ENCODE measurements at regions not wholly inside any gene's neighbourhood (a gene's known extent, or its start where the extent isn't known, plus 50 kb on each side); places are given as distances from the start of the nearest gene placed in this dataset.

DNA sequence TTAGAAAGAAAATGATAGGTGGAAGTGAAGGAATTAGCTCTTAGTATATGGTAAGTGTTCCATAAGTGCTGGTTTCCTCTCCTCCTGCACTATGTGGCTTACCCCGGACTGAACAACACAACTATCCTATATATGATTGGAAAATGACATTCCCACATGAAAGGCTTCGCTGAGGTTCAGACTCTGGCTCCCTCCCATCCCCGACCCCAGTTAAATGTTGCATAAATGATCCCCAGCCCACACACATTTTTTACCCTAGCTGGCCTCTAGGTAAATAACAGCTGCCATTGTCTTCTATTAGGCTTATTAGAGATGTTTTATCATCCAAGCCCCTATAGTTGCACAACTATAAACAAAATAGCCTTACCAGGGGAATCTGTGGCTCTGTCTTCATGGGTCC is 495.6 kb upstream of the CDH11 start:
- H3K4me1 ChIP-seq (ENCODE audit: control insufficient read depth, insufficient read depth, low read length): peaks cover 3% of the 10 kb centered on the region
- DNase-seq: no peak
- no peaks in the 10 kb centered on the region for H3K36me3 ChIP-seq (ENCODE audit: control insufficient read depth, insufficient read depth, low read length)
- no peak overlapping the region for H3K27ac ChIP-seq (ENCODE audit: low read length)
- WGBS (ENCODE audit: insufficient coverage): no CpG with 5 or more reads among the region's 3 CpGs
- no peaks in the 10 kb centered on the region for H3K9me3 ChIP-seq (replicated peaks; ENCODE audit: control insufficient read depth, low read depth, low read length)
- no peak overlapping the region for H3K4me3 ChIP-seq (ENCODE audit: low read length)
- peaks cover 7% of the 10 kb centered on the region for H3K27me3 ChIP-seq (ENCODE audit: control insufficient read depth, insufficient read depth, low read length)

DNA sequence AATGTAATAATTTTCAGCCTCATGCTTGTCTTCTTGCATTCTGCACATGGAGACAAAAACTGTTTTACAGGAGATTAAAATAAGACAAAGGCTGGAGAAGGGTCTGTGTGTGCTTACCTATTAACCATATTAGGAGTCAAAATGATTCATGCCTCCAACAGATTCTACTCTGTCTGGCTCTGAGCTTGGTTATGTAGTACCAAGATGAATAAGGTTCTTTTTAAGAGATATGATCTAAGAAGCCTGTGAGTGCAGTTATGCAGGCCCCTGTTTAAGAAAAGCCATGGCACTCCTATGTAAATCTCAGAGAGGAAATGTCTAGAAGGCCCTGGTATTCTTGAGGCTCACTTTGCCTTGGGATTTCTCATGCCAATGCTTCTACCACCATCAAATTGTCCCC is 486.6 kb upstream of the CDH11 start:
- no peak for DNase-seq
- Histone ChIP-seq H3K4me1 (ENCODE audit: control insufficient read depth, insufficient read depth, low read length) (no peaks in the 10 kb centered on the region), H3K27me3 (ENCODE audit: control insufficient read depth, insufficient read depth, low read length) (no peaks in the 10 kb centered on the region), H3K9me3 (replicated peaks; ENCODE audit: control insufficient read depth, low read depth, low read length) (no peaks in the 10 kb centered on the region), H3K4me3 (ENCODE audit: low read length) (no peak overlapping the region), H3K36me3 (ENCODE audit: control insufficient read depth, insufficient read depth, low read length) (no peaks in the 10 kb centered on the region), H3K27ac (ENCODE audit: low read length) (no peak overlapping the region)

- WGBS (ENCODE audit: insufficient coverage): no CpG with 5 or more reads among the region's 3 CpGs
- H3K4me1 ChIP-seq (ENCODE audit: control insufficient read depth, insufficient read depth, low read length): no peaks in the 10 kb centered on the region
- H3K27me3 ChIP-seq (ENCODE audit: control insufficient read depth, insufficient read depth, low read length): no peaks in the 10 kb centered on the region
- DNase-seq: no peak
- H3K27ac ChIP-seq (ENCODE audit: low read length): no peak overlapping the region
- no peaks in the 10 kb centered on the region for H3K36me3 ChIP-seq (ENCODE audit: control insufficient read depth, insufficient read depth, low read length)
- no peaks in the 10 kb centered on the region for H3K9me3 ChIP-seq (replicated peaks; ENCODE audit: control insufficient read depth, low read depth, low read length)
- no peak overlapping the region for H3K4me3 ChIP-seq (ENCODE audit: low read length)
Observed at GRCh38 chr16:65604771-65605170, 482.9 kb upstream of the CDH11 start.

DNA sequence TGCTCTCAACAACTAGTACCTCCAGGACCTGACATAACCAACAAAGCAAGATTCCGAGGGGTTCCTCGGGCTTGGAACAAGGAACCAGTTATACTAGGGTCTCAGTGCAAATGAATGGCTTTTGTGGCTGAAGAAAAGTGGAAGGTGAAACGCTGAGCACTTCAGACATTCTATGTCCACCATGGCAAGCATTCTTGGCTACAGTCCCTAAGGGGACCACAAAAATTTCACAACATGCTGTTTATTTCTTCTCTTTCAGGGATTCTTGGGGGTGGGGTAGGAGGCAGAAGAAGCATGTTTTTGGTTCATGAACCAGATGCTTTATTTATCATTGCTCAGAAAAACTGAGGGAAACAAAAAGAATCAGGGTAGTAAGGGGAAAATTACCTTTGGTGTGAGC is 479.9 kb upstream of the CDH11 start:
- no peaks in the 10 kb centered on the region for H3K27me3 ChIP-seq (ENCODE audit: control insufficient read depth, insufficient read depth, low read length)
- H3K4me1 ChIP-seq (ENCODE audit: control insufficient read depth, insufficient read depth, low read length): no peaks in the 10 kb centered on the region
- DNase-seq: no peak
- no CpG with 5 or more reads among the region's 3 CpGs for WGBS (ENCODE audit: insufficient coverage)
- no peak overlapping the region for H3K4me3 ChIP-seq (ENCODE audit: low read length)
- no peaks in the 10 kb centered on the region for H3K36me3 ChIP-seq (ENCODE audit: control insufficient read depth, insufficient read depth, low read length)
- no peaks in the 10 kb centered on the region for H3K9me3 ChIP-seq (replicated peaks; ENCODE audit: control insufficient read depth, low read depth, low read length)
- no peak overlapping the region for H3K27ac ChIP-seq (ENCODE audit: low read length)

DNA sequence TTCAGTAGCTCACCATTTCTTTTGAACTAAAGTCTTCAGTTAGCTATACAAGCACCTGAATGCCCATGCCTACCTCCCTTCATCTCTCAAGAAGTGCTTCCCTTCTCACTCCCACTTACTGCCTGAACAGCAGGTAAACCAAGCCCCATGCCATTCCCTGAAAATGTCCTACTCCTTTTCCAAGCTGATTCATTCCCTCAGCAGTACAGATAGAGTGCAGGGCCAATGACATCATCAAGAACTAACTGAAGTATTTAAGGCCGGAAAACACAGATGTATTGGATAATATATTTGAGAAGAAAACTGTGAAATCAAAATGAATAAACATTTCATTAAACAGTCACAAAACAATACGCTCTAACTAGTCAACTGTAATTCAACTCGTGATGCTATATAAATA is 478.8 kb upstream of the CDH11 start:
- H3K4me1 ChIP-seq (ENCODE audit: control insufficient read depth, insufficient read depth, low read length): no peaks in the 10 kb centered on the region
- no peak overlapping the region for H3K27ac ChIP-seq (ENCODE audit: low read length)
- no peaks in the 10 kb centered on the region for H3K9me3 ChIP-seq (replicated peaks; ENCODE audit: control insufficient read depth, low read depth, low read length)
- no peak overlapping the region for H3K4me3 ChIP-seq (ENCODE audit: low read length)
- WGBS (ENCODE audit: insufficient coverage): no CpG with 5 or more reads among the region's 3 CpGs
- H3K27me3 ChIP-seq (ENCODE audit: control insufficient read depth, insufficient read depth, low read length): no peaks in the 10 kb centered on the region
- no peaks in the 10 kb centered on the region for H3K36me3 ChIP-seq (ENCODE audit: control insufficient read depth, insufficient read depth, low read length)
- DNase-seq: no peak

DNA sequence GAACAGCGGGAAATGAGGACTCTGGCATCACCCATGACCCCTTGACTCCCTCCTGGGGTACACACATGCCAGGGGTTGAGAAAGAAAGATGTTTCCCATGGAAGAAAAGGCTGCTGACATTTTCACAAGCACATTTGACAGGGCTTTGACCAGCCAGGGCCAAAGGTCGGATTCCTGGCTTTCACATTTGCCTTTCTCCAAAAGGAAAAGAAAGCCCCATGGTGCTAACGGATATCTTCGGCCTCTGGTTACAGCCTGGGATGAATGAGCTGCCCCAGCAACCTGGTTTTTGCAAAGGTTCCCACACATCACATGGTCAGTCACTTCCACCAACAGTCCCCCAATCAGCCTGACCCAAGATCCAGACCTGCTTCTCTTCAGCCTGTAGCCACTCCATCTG is 478.2 kb upstream of the CDH11 start:
- Histone ChIP-seq H3K9me3 (replicated peaks; ENCODE audit: control insufficient read depth, low read depth, low read length) (no peaks in the 10 kb centered on the region), H3K4me3 (ENCODE audit: low read length) (no peak overlapping the region), H3K4me1 (ENCODE audit: control insufficient read depth, insufficient read depth, low read length) (no peaks in the 10 kb centered on the region), H3K36me3 (ENCODE audit: control insufficient read depth, insufficient read depth, low read length) (no peaks in the 10 kb centered on the region), H3K27me3 (ENCODE audit: control insufficient read depth, insufficient read depth, low read length) (no peaks in the 10 kb centered on the region), H3K27ac (ENCODE audit: low read length) (no peak overlapping the region)
- DNase-seq: no peak
- 70% methylated on average over 3 of the region's 4 CpGs for WGBS (ENCODE audit: insufficient coverage)

DNA sequence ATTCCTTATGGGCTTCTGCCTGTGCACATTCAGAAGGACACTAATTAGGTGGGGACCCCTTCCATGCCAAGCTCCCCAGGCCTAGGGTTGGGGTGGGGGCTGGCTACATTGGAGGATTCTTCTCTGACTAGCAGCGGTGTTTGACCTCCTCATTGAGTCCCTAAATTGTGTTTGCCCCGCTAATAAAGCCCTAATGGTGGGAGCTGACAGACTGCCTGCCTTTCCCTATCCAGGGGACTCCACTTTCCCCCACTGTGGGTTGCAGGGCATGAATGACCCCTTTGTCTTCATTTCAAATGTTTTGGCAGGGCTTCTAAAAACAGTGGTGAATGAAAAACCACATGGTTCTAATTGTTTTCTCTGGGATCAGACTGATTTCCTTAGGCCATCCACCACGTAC is 476.8 kb upstream of the CDH11 start:
- H3K27ac ChIP-seq (ENCODE audit: low read length): no peak overlapping the region
- no peak for DNase-seq
- no peaks in the 10 kb centered on the region for H3K27me3 ChIP-seq (ENCODE audit: control insufficient read depth, insufficient read depth, low read length)
- H3K4me3 ChIP-seq (ENCODE audit: low read length): no peak overlapping the region
- 89% methylated on average over 1 of the region's 3 CpGs for WGBS (ENCODE audit: insufficient coverage)
- H3K36me3 ChIP-seq (ENCODE audit: control insufficient read depth, insufficient read depth, low read length): no peaks in the 10 kb centered on the region
- no peaks in the 10 kb centered on the region for H3K9me3 ChIP-seq (replicated peaks; ENCODE audit: control insufficient read depth, low read depth, low read length)
- H3K4me1 ChIP-seq (ENCODE audit: control insufficient read depth, insufficient read depth, low read length): no peaks in the 10 kb centered on the region

GRCh38 chr16:65583498-65583897 is 461.6 kb upstream of the CDH11 start:
- no peaks in the 10 kb centered on the region for H3K36me3 ChIP-seq (ENCODE audit: control insufficient read depth, insufficient read depth, low read length)
- H3K4me3 ChIP-seq (ENCODE audit: low read length): no peak overlapping the region
- no peaks in the 10 kb centered on the region for H3K9me3 ChIP-seq (replicated peaks; ENCODE audit: control insufficient read depth, low read depth, low read length)
- no peaks in the 10 kb centered on the region for H3K4me1 ChIP-seq (ENCODE audit: control insufficient read depth, insufficient read depth, low read length)
- no peak for DNase-seq
- no peak overlapping the region for H3K27ac ChIP-seq (ENCODE audit: low read length)
- H3K27me3 ChIP-seq (ENCODE audit: control insufficient read depth, insufficient read depth, low read length): no peaks in the 10 kb centered on the region
- WGBS (ENCODE audit: insufficient coverage): no CpG with 5 or more reads among the region's 3 CpGs

DNA sequence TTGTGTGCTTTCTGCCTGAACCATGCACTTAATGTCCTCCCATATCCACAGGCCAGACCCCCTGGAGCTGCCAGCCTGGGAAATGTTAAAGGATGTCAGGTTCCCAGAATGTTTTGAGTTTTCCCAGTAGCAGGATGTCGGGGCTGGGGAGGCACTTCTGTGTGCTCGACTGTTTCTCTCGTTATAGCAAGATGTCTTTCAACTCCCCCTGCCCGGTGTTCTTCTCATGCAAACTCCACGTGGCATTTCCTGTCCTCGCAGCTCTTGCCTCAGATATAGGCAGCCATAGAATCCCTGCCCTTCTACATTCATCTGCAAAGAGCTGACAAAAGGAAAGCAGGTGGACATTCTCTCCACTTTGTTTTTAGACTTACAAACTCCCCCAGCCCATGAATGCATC is 457.2 kb upstream of the CDH11 start:
- H3K27me3 ChIP-seq (ENCODE audit: control insufficient read depth, insufficient read depth, low read length): no peaks in the 10 kb centered on the region
- no peak overlapping the region for H3K4me3 ChIP-seq (ENCODE audit: low read length)
- 30% methylated on average over 6 of the region's 6 CpGs for WGBS (ENCODE audit: insufficient coverage)
- H3K36me3 ChIP-seq (ENCODE audit: control insufficient read depth, insufficient read depth, low read length): no peaks in the 10 kb centered on the region
- no peak for DNase-seq
- H3K4me1 ChIP-seq (ENCODE audit: control insufficient read depth, insufficient read depth, low read length): no peaks in the 10 kb centered on the region
- no peaks in the 10 kb centered on the region for H3K9me3 ChIP-seq (replicated peaks; ENCODE audit: control insufficient read depth, low read depth, low read length)
- no peak overlapping the region for H3K27ac ChIP-seq (ENCODE audit: low read length)

DNA sequence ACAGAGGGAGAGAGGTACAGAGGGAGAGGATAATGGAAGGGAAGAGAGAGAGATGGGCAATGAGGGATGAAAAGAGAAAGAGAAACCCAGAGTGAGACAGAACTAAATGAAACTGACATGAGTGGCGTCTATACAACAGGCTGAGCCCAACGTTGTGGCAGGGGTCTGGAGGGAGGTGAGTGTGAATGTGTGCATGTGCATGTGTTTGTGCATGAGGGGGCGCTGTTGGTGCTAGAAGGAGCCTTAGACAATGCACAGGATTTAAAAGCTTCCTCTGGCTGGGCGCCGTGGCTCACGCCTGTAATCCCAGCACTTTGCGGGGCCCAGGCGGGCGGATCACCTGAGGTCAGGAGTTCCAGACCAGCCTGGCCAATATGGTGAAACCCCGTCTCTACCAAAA is 454.8 kb upstream of the CDH11 start:
- Histone ChIP-seq H3K27ac (ENCODE audit: low read length) (no peak overlapping the region), H3K27me3 (ENCODE audit: control insufficient read depth, insufficient read depth, low read length) (no peaks in the 10 kb centered on the region), H3K4me3 (ENCODE audit: low read length) (no peak overlapping the region), H3K9me3 (replicated peaks; ENCODE audit: control insufficient read depth, low read depth, low read length) (no peaks in the 10 kb centered on the region), H3K4me1 (ENCODE audit: control insufficient read depth, insufficient read depth, low read length) (no peaks in the 10 kb centered on the region), H3K36me3 (ENCODE audit: control insufficient read depth, insufficient read depth, low read length) (no peaks in the 10 kb centered on the region)
- 86% methylated on average over 10 of the region's 10 CpGs for WGBS (ENCODE audit: insufficient coverage)
- no peak for DNase-seq

GRCh38 chr16:65576139-65576538 is 454.3 kb upstream of the CDH11 start:
- Histone ChIP-seq H3K27me3 (ENCODE audit: control insufficient read depth, insufficient read depth, low read length) (no peaks in the 10 kb centered on the region), H3K4me3 (ENCODE audit: low read length) (no peak overlapping the region), H3K9me3 (replicated peaks; ENCODE audit: control insufficient read depth, low read depth, low read length) (no peaks in the 10 kb centered on the region), H3K36me3 (ENCODE audit: control insufficient read depth, insufficient read depth, low read length) (no peaks in the 10 kb centered on the region), H3K4me1 (ENCODE audit: control insufficient read depth, insufficient read depth, low read length) (no peaks in the 10 kb centered on the region), H3K27ac (ENCODE audit: low read length) (no peak overlapping the region)
- DNase-seq: no peak
- WGBS (ENCODE audit: insufficient coverage): 72% methylated on average over 2 of the region's 11 CpGs

Measured in muscle of leg (tissue), 3 donors.